VCaP (cell line): ENCODE measurements at regions not wholly inside any gene's neighbourhood (a gene's known extent, or its start where the extent isn't known, plus 50 kb on each side); places are given as distances from the start of the nearest gene placed in this dataset.
A peak's percentile ranks its signal among the peaks of the same experiment; 100 is the strongest.

ENCODE experiments used
- H3K27ac ChIP-seq: fragments of 450-650 bp; 2 replicates; pipeline ENCODE4 v1.5.1; 2017
- CTCF ChIP-seq: fragments of 450-650 bp; conservative IDR thresholded peaks from 2 replicates; pipeline ENCODE4 v1.5.1; 2017; ENCODE audit warnings: mild to moderate bottlenecking, moderate library complexity

DNA sequence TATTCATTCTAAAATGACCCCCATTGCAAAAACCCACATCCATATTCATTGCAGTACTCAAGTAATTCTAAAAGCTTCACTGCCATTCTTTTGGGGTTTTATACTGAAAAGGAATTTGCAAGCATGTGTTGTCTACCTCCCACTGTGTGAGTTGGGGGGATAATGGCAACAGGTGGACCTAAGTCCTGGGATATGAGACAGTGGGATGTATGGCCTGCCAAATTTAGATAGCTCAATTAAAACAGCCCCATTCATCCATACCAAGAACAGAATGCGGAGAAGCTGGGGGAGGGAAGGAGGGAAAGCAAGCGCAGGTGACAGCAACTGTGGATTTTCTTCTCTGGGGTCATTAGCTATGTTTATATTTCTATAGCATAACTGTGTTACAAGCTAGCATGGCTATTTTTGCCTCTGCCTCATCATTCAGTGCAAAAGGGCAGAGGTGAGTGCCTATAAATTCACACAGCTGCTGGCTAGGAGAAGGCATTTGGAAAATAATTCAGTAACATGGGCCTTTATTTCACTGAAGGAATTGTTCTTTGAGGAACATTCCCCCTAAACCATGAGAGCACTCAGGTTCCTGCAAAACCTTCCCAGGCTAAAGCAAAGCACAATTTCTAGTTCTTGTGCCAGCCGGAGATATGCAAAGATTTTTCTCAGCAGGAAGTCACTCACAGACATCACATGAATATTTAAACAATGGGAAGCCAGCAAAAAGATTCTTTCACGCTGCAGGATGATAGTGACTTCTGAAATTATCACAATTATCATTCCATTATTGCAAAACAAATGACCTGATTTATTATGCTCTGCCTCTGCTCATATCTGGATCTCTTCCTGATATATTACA is 393.9 kb upstream of the ACVR2A start:
- no peak overlapping the region for H3K27ac ChIP-seq
- no peak for TF ChIP-seq CTCF

- TF ChIP-seq CTCF, result no peak
- H3K27ac ChIP-seq, result peak overlapping the region; percentile 42
These were observed 395.4 kb upstream of the ACVR2A start for GRCh38 chr2:147449323-147449991.

DNA sequence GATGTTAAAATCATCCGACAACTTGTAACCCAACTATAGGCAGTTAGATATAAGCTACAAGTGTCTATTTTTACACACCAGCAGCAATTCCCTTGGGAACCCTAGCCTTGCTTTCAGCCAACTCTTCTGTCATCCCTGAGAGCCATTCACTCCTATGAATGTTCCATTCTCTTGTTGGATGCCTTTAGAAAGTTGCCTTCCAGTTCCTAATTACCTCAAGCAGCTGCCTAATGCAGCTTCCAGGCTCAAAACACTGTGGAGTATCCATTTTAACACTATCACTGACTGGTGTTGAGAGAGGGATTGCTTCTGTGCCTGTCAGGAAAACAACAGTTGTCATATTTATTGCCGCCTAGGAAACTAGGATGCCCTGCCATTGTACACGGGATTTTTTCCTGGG is 402.0 kb upstream of the ACVR2A start:
- H3K27ac ChIP-seq, result no peak overlapping the region
- TF ChIP-seq CTCF, result no peak

- H3K27ac ChIP-seq, result no peak overlapping the region
- no peak for TF ChIP-seq CTCF
These were observed 403.6 kb upstream of the ACVR2A start for GRCh38 chr2:147441182-147441581.

- H3K27ac ChIP-seq, result no peak overlapping the region
- TF ChIP-seq CTCF, result no peak
These were observed 404.1 kb upstream of the ACVR2A start for GRCh38 chr2:147440734-147441133.

GRCh38 chr2:147439986-147440385 is 404.8 kb upstream of the ACVR2A start:
- no peak for TF ChIP-seq CTCF
- H3K27ac ChIP-seq, result no peak overlapping the region

GRCh38 chr2:147438882-147439281 is 405.9 kb upstream of the ACVR2A start:
- TF ChIP-seq CTCF, result no peak
- no peak overlapping the region for H3K27ac ChIP-seq
